OCI-LY3 (cell line): ENCODE measurements at regions not wholly inside any gene's neighbourhood (a gene's known extent, or its start where the extent isn't known, plus 50 kb on each side); places are given as distances from the start of the nearest gene placed in this dataset.

Experiments
- EZH2phosphoT487 ChIP-seq: fragments of 200-600 bp; shearing (Covaris generic); IDR thresholded peaks from 2 replicates; pipeline ENCODE4 v1.6.1; 2018; ENCODE audit warnings: antibody characterized with exemption, mixed run types, low read depth
- TF ChIP-seq, protein P1 (sequence below): fragments of 200-600, 300-600 bp; sonication (generic); IDR thresholded peaks from 2 replicates; pipeline ENCODE4 v1.5.1; 2014; ENCODE audit warnings: antibody characterized with exemption, low read length, low read depth

DNA sequence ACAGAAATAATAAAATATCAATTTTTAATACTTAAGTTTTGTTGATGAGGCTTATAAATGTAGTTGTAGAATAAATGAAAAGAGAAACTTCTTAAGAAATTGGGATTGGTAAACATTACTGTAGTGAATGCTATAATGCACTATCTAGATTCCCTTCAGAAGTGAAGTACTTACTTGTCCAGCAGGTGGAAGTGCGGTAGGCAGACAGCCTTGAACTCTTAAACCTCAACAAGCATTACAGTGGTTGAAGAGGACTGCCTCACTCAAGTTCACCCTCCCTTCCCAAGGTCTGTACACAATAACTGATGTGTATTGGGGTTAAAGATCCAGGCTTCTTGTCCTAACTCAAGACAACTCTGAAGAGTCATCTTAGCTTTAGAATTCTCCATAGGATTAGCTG lies 931.0 kb upstream of the LRRTM1 start:
- TF ChIP-seq, protein P1, sequence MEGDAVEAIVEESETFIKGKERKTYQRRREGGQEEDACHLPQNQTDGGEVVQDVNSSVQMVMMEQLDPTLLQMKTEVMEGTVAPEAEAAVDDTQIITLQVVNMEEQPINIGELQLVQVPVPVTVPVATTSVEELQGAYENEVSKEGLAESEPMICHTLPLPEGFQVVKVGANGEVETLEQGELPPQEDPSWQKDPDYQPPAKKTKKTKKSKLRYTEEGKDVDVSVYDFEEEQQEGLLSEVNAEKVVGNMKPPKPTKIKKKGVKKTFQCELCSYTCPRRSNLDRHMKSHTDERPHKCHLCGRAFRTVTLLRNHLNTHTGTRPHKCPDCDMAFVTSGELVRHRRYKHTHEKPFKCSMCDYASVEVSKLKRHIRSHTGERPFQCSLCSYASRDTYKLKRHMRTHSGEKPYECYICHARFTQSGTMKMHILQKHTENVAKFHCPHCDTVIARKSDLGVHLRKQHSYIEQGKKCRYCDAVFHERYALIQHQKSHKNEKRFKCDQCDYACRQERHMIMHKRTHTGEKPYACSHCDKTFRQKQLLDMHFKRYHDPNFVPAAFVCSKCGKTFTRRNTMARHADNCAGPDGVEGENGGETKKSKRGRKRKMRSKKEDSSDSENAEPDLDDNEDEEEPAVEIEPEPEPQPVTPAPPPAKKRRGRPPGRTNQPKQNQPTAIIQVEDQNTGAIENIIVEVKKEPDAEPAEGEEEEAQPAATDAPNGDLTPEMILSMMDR = no peak
- no peak for TF ChIP-seq EZH2phosphoT487
